Urothelium cell line (cell line): ENCODE measurements at regions not wholly inside any gene's neighbourhood (a gene's known extent, or its start where the extent isn't known, plus 50 kb on each side); places are given as distances from the start of the nearest gene placed in this dataset.

Experiments used
- DNase-seq: peaks from one replicate; pipeline ENCODE4 v3.0.0; 2011; ENCODE audit warnings: low spot score, mixed read lengths
- FAIRE-seq: peaks from 2 replicates; lab custom pipeline; 2011; peaks lifted over from hg19 to GRCh38; lab: Jason Lieb, UNC

DNA sequence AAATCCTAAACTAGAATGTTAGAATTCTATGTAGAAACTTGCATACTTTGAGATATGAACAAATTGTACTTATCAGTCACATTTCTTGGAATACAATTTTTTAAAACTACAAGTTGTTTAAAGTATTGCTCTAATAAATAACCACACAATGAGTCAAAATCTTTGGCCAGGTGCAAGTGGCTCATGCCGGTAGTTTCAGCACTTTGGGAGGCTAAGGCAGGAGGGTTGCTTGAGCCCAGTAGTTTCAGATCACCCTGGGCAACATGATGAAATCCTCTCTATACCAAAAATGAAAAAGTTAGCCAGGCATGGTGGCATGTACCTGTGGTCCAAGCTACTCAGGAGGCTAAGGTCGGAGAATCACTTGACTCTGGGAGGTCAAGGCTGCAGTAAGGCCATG lies 257.8 kb downstream of the COX7C start:
- FAIRE-seq, result no peak
- no peak for DNase-seq

- FAIRE-seq, result no peak
- no peak for DNase-seq
These were observed 260.5 kb downstream of the COX7C start for GRCh38 chr5:86878250-86878649.

- FAIRE-seq (no peak), DNase-seq (no peak)
These were observed 261.3 kb downstream of the COX7C start for GRCh38 chr5:86879086-86879485.

GRCh38 chr5:86880344-86880743 lies 262.6 kb downstream of the COX7C start:
- no peak for FAIRE-seq
- no peak for DNase-seq

GRCh38 chr5:86880785-86881492 lies 263.2 kb downstream of the COX7C start:
- DNase-seq (peak; percentile 60), FAIRE-seq (no peak)

DNA sequence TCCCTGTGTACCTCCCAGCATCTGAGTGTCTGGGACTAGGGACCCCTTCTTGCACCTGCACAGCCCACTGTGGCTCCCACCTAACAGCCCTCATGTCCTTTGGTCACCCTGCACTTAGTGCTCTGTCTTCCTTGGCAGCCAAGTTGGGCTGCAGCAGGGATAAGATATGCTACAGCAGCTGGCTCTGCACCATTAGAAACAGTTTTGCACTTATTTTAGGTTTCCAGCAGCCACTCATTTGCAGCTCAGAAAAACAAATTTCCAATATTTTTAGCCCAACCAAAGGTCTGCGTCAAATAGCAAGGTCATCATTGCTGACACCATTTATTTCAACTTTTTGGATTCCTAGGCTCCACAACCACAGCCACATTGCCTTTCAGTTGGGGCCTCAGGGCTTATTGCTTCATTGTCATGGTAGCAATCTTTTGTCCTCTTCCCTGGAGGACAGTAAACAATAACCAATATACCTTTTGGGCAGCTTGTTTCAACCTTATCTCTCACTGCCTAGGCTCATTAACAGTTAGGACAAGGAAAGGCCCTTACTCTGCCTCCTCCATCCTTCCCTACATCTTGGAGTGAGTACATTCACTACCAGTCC lies 263.9 kb downstream of the COX7C start:
- DNase-seq (no peak), FAIRE-seq (no peak)

DNA sequence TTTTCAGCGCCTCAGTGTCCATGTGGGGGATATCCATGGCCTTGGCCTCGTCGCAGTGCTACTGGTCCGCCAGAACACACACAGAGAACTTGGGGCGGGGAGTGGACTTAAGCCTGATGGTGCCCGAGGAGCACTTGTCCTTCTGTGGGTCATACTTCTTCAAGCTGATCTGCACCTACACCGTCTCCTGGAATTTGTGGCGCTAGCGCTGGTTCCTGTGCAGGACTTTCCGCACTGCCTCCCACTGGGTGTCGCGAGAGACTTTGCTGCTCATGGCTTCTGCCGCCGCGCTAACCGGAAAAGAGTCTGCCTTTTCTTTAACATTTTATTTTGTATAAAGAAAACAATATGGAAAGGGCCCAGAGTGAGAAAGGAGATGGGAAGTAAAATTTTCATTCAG lies 266.9 kb downstream of the COX7C start:
- DNase-seq, result no peak
- FAIRE-seq, result no peak

DNA sequence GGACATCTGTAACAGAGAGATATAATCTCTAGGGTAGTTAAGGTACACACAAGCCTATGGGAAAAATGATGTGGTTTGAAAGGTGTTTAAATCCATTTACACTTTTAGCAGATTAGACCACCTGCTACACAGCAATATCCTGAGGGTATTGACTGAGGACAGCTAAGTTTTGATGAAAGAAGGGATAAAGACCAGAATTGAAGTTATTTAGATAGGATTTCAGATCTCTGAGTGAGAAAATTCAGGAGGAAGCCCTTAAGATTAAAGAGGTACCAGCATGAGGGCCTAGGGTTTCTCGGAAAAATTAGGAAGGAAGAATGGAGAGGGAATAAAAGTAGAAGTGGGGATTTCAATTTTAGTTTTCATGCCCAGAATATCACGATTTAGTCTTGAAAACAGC lies 267.3 kb downstream of the COX7C start:
- DNase-seq (no peak), FAIRE-seq (no peak)

GRCh38 chr5:86885489-86886230 lies 267.9 kb downstream of the COX7C start:
- DNase-seq, result no peak
- no peak for FAIRE-seq

GRCh38 chr5:86890375-86890774 lies 272.6 kb downstream of the COX7C start:
- DNase-seq (no peak), FAIRE-seq (no peak)

GRCh38 chr5:86894056-86894455 lies 276.3 kb downstream of the COX7C start:
- DNase-seq, result no peak
- FAIRE-seq, result no peak

- FAIRE-seq (no peak), DNase-seq (no peak)
These were observed 279.2 kb downstream of the COX7C start for GRCh38 chr5:86896916-86897315.

DNA sequence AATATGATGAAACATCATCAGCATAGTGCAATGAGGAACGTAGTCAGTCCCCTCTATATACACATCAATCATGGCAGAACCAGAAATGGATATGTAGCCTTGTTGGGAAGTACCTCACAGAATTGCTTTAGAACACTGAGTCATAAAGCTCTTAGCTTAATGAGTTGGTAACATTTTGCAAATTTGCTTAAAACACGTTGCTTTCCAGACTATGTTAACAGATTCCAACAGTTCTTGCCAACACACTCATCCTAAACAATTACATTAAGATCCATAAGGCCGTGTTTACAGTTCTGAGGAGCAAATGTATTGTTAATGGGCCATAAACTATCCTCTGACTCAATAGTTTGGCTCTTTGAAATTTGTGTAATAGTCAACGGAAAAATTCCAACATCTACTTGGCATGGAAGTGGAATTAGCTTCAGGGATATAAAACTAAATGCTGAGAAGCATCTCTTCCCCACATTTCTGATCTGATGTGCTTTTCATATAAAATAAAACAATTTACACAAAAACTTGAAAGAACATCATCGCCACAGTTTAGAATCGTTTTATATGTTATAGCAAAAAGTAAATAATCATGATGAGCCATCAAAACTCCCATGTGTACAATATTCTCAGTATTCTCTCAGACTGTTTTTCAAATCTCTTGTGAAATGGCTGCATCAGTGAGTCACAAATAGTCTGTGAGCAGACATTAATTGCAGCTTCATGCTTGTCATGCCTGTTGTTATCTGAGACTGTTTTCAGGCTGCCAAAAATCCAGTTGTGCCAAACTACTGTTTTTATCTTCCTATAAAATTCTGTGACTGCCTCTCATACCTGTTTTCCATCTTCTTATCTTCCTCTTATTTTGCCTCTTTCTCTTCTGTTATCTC lies 291.9 kb downstream of the COX7C start:
- DNase-seq, result peak; percentile 4
- FAIRE-seq, result no peak

- no peak for FAIRE-seq
- DNase-seq, result peak; percentile 20
These were observed 299.4 kb downstream of the COX7C start for GRCh38 chr5:86917117-86917579.

GRCh38 chr5:86918246-86918645 lies 300.5 kb downstream of the COX7C start:
- no peak for FAIRE-seq
- no peak for DNase-seq

DNA sequence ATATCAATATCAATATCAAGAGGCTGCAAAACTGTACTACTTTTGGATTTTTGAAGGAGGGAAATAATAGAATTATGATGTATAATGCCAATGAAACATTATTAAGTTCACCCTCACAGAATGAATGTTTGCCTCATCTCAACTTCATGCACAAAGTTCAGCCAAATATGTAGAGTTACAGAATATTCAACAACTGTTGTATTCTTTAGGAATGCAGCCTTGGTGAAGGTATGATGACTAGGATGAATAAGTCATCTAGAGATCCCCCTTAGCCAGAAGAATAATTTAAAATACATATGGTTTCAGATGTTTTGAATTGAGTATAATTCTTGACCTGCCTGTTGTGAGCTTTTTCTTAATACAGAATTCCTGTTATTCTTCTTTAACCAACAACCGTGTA lies 308.3 kb downstream of the COX7C start:
- no peak for DNase-seq
- no peak for FAIRE-seq

DNA sequence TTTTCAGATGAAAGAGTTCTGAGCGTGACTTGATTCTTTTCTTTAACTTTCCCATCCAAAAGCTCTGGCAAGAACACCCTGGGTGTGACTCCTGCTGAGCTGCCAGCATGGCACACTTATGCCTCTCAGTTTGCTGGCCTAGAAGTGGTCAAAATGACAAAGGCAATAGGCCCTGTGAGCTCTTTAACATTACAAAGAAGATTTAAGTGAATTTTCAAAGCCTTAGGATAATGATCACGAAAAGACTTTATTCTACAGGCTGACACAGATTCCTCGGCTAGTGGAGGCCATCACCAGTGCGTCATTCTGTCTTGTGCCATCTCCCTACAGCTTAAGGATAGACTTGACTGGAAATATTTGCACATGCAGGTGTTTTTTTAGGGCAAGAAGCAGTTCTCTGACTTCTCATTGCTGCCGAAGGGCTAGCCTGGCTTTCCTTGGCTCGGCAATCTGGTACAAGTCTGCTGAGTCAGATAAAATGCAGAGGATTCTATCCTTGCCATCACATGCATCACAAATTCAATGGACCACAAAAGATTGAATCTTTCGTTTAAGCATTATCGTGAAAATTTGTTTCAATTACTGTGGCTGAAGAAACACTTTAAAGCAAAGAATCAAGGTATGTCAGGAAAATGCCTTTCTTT lies 311.5 kb downstream of the COX7C start:
- DNase-seq (no peak), FAIRE-seq (no peak)

DNA sequence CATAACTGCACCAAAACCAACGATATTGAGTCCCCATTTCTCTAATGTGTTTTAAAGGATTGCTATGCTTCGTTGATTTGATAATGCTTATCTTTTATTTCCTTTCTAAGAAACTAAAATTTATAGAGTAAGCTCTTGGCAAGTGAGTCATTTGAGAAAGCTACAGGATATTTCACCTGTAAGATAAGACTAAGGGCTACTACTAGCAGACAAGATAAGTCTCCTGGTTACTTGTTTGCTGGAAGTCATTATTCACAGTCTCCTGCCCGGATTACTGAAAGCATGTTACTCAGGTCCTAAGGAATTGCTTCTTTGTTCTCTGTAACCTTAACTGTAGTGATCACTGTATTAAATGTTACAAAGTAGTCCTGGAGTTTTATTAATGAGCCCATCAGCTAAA lies 315.9 kb upstream of the RASA1 start:
- no peak for DNase-seq

DNA sequence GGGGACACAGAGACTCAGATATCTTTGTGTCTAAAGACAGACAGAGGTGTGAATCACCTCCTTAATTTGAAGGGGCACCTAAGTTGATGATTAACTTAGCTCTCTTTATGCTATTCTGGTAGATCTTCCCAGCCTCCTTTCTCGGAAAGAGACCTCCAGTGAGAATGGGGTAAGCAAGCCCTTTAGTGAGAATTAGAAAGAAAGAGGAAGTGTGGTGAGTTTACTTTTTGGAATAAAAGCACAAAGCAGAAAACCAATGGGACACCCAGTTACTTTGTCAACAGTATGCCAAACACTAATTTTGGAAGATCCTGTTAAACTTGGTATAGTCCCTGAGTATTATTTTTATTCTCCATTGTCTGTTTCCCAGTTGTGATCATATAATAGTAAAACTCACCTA lies 302.8 kb upstream of the RASA1 start:
- FAIRE-seq, result no peak

More for the DNA sequence above, 315.9 kb upstream of the RASA1 start:
- FAIRE-seq, result no peak

DNA sequence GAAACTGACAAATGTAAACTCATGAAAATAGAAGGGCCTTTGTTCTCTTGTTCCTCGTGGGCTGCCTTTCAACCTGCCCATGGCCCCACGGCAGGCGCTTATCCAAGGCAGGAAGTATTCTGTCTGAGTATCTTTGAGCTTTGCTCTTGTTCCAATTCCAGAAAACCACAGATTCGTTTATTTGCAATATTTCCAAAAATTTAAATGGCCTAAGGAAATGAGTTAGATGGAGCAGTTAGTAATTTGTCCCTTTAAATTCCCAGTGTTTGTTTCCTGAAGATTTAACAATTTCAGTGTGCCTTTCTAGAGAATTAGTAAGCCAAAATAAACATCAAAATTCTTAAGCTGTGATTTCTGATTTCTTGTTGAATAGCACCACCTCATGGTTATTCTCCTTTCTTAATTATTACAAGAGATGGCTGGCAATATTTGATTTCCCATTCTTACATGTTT lies 299.4 kb upstream of the RASA1 start:
- DNase-seq (peak; percentile 29), FAIRE-seq (no peak)

More for the DNA sequence above, 302.8 kb upstream of the RASA1 start:
- DNase-seq, result no peak
